PFSK-1 (cell line): ENCODE measurements at regions not wholly inside any gene's neighbourhood (a gene's known extent, or its start where the extent isn't known, plus 50 kb on each side); places are given as distances from the start of the nearest gene placed in this dataset.

Experiments used
- FOXP2 ChIP-seq: optimal IDR thresholded peaks from 2 replicates; pipeline ENCODE3; 2011; ENCODE audit warnings: borderline replicate concordance, control low read depth, inconsistent platforms; ENCODE audit not compliant: insufficient read depth; ENCODE audit errors: extremely low read length, extremely low read depth
- POLR2AphosphoS5 ChIP-seq: IDR thresholded peaks from 2 replicates; pipeline ENCODE4 v1.6.1; 2012; ENCODE audit warnings: low read depth, mild to moderate bottlenecking, control low read depth, low read length, moderate library complexity
- REST ChIP-seq, 2 experiments: IDR thresholded peaks; 2 replicates each; pipeline versions ENCODE4 v1.6.1 to v1.8.0; 2011 to 2012; ENCODE audit warnings: low read depth in 2 of 2, low read length in 2 of 2, control low read depth in 1 of 2, inconsistent platforms in 1 of 2, mild to moderate bottlenecking in 1 of 2, moderate library complexity in 1 of 2; ENCODE audit not compliant: insufficient read depth in 1 of 2
- SIN3A ChIP-seq: IDR thresholded peaks from 2 replicates; pipeline ENCODE4 v1.6.1; 2012; ENCODE audit warnings: mild to moderate bottlenecking, low read length, moderate library complexity, borderline replicate concordance; ENCODE audit not compliant: insufficient read depth
- TAF1 ChIP-seq: IDR thresholded peaks from 2 replicates; pipeline ENCODE4 v1.6.1; 2012; ENCODE audit warnings: low read length, control low read depth, borderline replicate concordance; ENCODE audit not compliant: insufficient read depth

- TF ChIP-seq FOXP2 (no peak), POLR2AphosphoS5 (no peak)
These were observed 79.9 kb upstream of the ONECUT1 start for GRCh38 chr15:52870015-52870414.

- TF ChIP-seq SIN3A, result no peak
- TF ChIP-seq TAF1, result no peak
- no peak for TF ChIP-seq POLR2AphosphoS5
- TF ChIP-seq REST (IDR thresholded peaks at IDR 0.05; ENCODE audit: insufficient read depth in 1 of 2, low read depth in 2 of 2, low read length in 2 of 2), result no peak
- TF ChIP-seq FOXP2, result no peak
These were observed 76.6 kb upstream of the ONECUT1 start for GRCh38 chr15:52866698-52867097.

- no peak for TF ChIP-seq FOXP2
- no peak for TF ChIP-seq TAF1
- no peak for TF ChIP-seq SIN3A
- TF ChIP-seq REST (IDR thresholded peaks at IDR 0.05; ENCODE audit: insufficient read depth in 1 of 2, low read depth in 2 of 2, low read length in 2 of 2), result no peak
- TF ChIP-seq POLR2AphosphoS5, result no peak
These were observed 72.5 kb upstream of the ONECUT1 start for GRCh38 chr15:52862677-52863076.

- TF ChIP-seq REST (IDR thresholded peaks at IDR 0.05; ENCODE audit: insufficient read depth in 1 of 2, low read depth in 2 of 2, low read length in 2 of 2), result no peak
- no peak for TF ChIP-seq TAF1
- no peak for TF ChIP-seq SIN3A
These were observed 68.6 kb upstream of the ONECUT1 start for GRCh38 chr15:52858782-52859176.

DNA sequence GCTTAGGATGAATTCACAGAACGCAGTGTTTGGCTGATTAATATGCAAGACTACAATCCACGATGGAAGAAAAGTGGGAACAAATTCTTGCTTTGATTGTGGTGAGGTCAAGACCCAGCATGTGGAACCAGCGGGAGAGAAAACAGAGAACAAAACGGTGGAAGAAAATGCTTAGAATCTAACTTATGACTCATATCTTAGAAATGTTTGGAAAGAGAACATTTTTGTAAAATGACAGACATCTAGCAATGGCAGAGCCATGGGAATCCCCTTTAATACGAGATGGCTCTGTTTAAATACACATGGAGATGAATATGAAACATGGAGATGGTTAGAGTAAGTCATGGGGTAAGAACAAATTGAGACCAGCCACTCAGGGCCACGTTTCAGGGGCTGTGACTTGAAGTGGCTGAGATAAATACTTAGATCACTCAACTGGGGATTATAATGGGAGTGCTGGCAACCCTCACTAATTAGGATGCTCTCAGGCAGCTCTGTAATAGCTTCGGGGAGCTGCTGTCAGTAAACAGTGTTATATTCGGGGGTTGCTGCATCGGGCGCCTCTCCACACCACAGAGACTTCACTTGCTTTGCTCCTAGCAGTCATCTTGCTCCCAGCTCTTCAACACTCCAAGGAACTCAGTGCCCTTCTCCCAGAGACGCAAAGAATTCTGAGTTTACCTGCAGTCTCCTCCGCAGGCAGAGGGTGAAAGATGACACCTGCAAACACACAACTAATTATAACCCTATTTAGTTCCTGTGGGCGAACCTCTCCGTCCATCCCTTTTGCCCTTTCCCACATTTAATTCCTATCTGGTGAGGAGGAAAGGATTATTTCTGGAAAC is 68.0 kb upstream of the ONECUT1 start:
- no peak for TF ChIP-seq POLR2AphosphoS5
- TF ChIP-seq FOXP2, result no peak
- TF ChIP-seq TAF1, result no peak
- TF ChIP-seq REST (IDR thresholded peaks at IDR 0.05; ENCODE audit: insufficient read depth in 1 of 2, low read depth in 2 of 2, low read length in 2 of 2), result no peak
- TF ChIP-seq SIN3A, result no peak
